Colonic mucosa (tissue), 4 donors: ENCODE measurements at regions not wholly inside any gene's neighbourhood (a gene's known extent, or its start where the extent isn't known, plus 50 kb on each side); places are given as distances from the start of the nearest gene placed in this dataset.

ENCODE experiments used
- DNase-seq: peaks from one replicate; pipeline ENCODE4 v3.0.0-alpha.2; 2020
- H3K27ac ChIP-seq: fragments of 200-600 bp; one replicate; pipeline ENCODE4 v1.8.0; 2021
- H3K27me3 ChIP-seq: fragments of 200-600 bp; one replicate; pipeline ENCODE4 v1.8.0; 2021
- H3K36me3 ChIP-seq: fragments of 200-600 bp; one replicate; pipeline ENCODE4 v1.8.0; 2021
- H3K4me1 ChIP-seq: fragments of 200-600 bp; one replicate; pipeline ENCODE4 v1.8.0; 2021; ENCODE audit warnings: mild to moderate bottlenecking
- H3K4me3 ChIP-seq: fragments of 200-600 bp; one replicate; pipeline ENCODE4 v1.8.0; 2021
- H3K9ac ChIP-seq, 2 donors: one replicate each; pipeline ENCODE4 v1.7.0; 2013; ENCODE audit warnings: control low read depth in 2 of 2, low read depth in 2 of 2, low read length in 2 of 2
- H3K9me3 ChIP-seq: fragments of 200-600 bp; one replicate; pipeline ENCODE4 v1.8.0; 2021
- CTCF ChIP-seq: fragments of 200-600 bp; IDR thresholded peaks from one replicate; pipeline ENCODE4 v1.8.0; 2022; ENCODE audit warnings: antibody characterized with exemption, mild to moderate bottlenecking
- intact Hi-C: fragments of 100-400 bp; cut with DNase I; formaldehyde crosslinking; loops from one replicate; pipeline ENCODE4 v1.14.1; 2022
- donor health status: healthy.
- donor health status: DM: no; HTN: no; CAD: no.
- donor health status: DM: no; HTN: no; CAD: no.

DNA sequence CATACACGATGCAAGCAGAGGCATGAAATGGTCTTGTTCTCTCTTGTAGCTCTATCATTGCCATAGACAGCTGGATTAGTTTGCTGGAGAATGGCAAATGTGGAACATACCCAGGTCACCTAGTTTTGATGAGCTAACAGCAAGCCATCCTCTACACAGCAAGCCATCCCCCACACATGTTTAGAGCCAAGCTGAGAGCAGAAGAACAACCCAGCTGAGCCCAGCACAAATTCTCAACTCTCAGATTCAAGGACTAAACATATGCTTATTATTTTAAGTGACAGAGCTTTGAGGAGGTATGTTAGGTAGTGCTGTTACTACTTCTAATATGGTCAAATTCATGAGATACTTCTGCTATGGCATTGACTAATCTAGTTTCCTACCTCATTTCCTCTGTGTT lies 230.3 kb downstream of the OTOR start:
- H3K36me3 ChIP-seq = no peaks in the 10 kb centered on the region
- intact Hi-C loops = no loop called here

GRCh38 chr20:16982091-16982726 lies 234.1 kb downstream of the OTOR start:
- H3K9me3 ChIP-seq = no peaks in the 10 kb centered on the region
- TF ChIP-seq CTCF = no peak
- H3K27ac ChIP-seq = no peak overlapping the region
- H3K27me3 ChIP-seq = no peaks in the 10 kb centered on the region
- no peak overlapping the region for H3K4me3 ChIP-seq
- H3K9ac ChIP-seq = no peak overlapping the region
- intact Hi-C loops = no loop called here
- no peak for DNase-seq
- H3K36me3 ChIP-seq = no peaks in the 10 kb centered on the region
- H3K4me1 ChIP-seq = no peaks in the 10 kb centered on the region

More for the DNA sequence above, 230.3 kb downstream of the OTOR start:
- Histone ChIP-seq H3K9ac (no peak overlapping the region), H3K4me1 (no peaks in the 10 kb centered on the region), H3K4me3 (no peak overlapping the region), H3K27ac (no peak overlapping the region), H3K27me3 (no peaks in the 10 kb centered on the region), H3K9me3 (no peaks in the 10 kb centered on the region)
- no peak for DNase-seq
- no peak for TF ChIP-seq CTCF

DNA sequence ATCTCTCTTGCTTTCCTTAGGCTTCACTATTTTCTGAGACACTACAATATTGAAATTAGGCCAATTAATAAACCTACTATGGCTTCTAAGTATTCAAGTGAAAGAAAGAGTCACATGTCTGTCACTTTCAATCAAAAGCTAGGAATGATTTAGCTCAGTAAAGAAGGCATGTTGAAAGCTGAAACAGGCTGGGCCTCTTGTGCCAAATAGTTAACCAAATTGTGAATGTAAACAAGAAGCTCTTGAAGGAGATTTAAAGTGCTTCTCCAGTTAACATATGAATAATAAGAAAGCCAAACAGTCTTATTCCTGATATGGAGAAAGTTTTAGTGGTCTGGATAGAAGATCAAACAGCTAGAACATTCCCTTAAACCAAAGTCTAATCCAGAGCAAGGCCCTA lies 236.3 kb downstream of the OTOR start:
- H3K9me3 ChIP-seq = no peaks in the 10 kb centered on the region
- H3K27ac ChIP-seq = no peak overlapping the region
- H3K4me3 ChIP-seq = no peak overlapping the region
- H3K4me1 ChIP-seq = no peaks in the 10 kb centered on the region
- intact Hi-C loops = no loop called here
- no peaks in the 10 kb centered on the region for H3K36me3 ChIP-seq
- no peak overlapping the region for H3K9ac ChIP-seq
- no peak for TF ChIP-seq CTCF
- no peaks in the 10 kb centered on the region for H3K27me3 ChIP-seq
- DNase-seq = no peak

DNA sequence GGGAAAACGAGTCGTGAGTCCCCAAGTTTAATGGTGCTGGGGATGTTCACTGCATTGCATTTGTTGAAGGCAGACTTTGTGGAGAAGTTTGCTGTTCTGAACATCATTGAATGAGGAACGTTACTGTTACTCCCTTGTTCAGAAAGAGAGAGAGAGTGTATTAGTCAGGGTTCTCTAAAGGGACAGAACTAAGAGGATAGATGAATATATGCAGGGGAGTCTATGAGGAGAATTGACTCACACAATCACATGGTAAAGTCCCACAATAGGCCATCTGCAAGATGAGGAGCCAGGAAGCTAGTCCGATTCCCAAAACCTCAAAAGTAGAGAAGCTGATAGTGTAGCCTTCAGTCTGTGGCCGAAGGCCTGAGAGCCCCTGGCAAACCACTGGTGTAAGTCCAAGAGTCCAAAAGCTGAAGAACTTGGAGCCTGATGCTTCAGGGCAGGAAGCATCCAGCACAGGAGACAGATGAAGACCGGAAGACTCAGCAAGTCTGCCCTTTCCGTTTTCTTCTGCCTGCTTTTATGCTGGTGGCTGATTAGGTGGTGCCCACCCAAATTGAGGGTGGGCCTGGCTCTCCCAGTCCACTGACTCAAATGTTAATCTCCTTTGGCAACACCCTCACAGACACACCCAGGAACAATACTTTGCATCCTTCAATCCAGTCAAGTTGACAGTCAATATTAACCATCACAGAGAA lies 223.5 kb upstream of the PCSK2 start:
- Histone ChIP-seq H3K4me1 (no peaks in the 10 kb centered on the region), H3K9ac (no peak overlapping the region), H3K36me3 (no peaks in the 10 kb centered on the region), H3K27ac (no peak overlapping the region), H3K4me3 (no peak overlapping the region), H3K27me3 (no peaks in the 10 kb centered on the region), H3K9me3 (no peaks in the 10 kb centered on the region)
- intact Hi-C loops = no loop called here
- no peak for DNase-seq
- TF ChIP-seq CTCF = no peak

DNA sequence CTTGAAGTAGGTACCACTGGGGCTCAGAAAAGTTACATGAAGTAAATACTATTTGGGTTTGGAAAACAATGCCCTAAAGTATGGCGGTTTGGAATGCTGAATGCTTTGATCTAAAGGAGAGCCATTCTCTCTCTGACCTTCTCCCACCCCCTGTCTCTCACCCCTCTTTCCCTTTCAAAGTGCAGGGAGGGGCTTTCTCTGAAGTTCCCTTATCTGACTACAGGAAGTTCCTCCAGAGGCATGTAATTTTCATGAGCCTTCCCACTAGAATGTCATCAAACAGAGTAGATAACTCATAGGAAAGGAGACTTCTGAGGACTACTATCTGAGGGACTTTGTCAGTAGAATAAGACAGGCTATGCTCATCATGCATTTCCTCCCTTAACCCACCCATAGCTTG lies 216.7 kb upstream of the PCSK2 start:
- no peak overlapping the region for H3K4me3 ChIP-seq
- H3K27me3 ChIP-seq = no peaks in the 10 kb centered on the region
- no peak for DNase-seq
- TF ChIP-seq CTCF = no peak
- no peak overlapping the region for H3K9ac ChIP-seq
- H3K27ac ChIP-seq = no peak overlapping the region
- no peaks in the 10 kb centered on the region for H3K9me3 ChIP-seq
- intact Hi-C loops = no loop called here
- H3K36me3 ChIP-seq = no peaks in the 10 kb centered on the region
- H3K4me1 ChIP-seq = no peaks in the 10 kb centered on the region
